Neural progenitor cell (in vitro differentiated cells): ENCODE measurements at regions not wholly inside any gene's neighbourhood (a gene's known extent, or its start where the extent isn't known, plus 50 kb on each side); places are given as distances from the start of the nearest gene placed in this dataset.

Experiments used
- DNase-seq: peaks from one replicate; pipeline ENCODE4 v3.0.0-alpha.2; 2016; ENCODE audit warnings: low spot score
- H2AFZ ChIP-seq: fragments of 200-600 bp; sonication (generic); replicated peaks from 2 replicates; pipeline ENCODE4 v1.6.1; 2016; ENCODE audit warnings: antibody characterized with exemption
- H3F3A ChIP-seq: fragments of 200-600 bp; sonication (generic); 2 replicates; pipeline ENCODE4 v1.6.1; 2016; ENCODE audit warnings: antibody characterized with exemption, low read depth
- H3K27ac ChIP-seq: fragments of 200-600 bp; sonication (generic); 2 replicates; pipeline ENCODE4 v1.5.1; 2016; ENCODE audit warnings: mild to moderate bottlenecking
- H3K27me3 ChIP-seq: fragments of 200-600 bp; sonication (generic); 2 replicates; pipeline ENCODE4 v1.6.1; 2016; ENCODE audit warnings: mild to moderate bottlenecking, moderate library complexity
- H3K36me3 ChIP-seq: fragments of 200-600 bp; sonication (generic); 2 replicates; pipeline ENCODE4 v1.5.1; 2016
- H3K4me1 ChIP-seq: fragments of 200-600 bp; sonication (generic); 2 replicates; pipeline ENCODE4 v1.6.1; 2016; ENCODE audit warnings: mixed run types
- H3K4me2 ChIP-seq: fragments of 200-600 bp; sonication (generic); 2 replicates; pipeline ENCODE4 v1.6.1; 2016
- H3K4me3 ChIP-seq: fragments of 200-600 bp; sonication (generic); 2 replicates; pipeline ENCODE4 v1.5.1; 2016
- H3K79me2 ChIP-seq: fragments of 200-600 bp; sonication (generic); 2 replicates; pipeline ENCODE4 v1.6.1; 2016; ENCODE audit warnings: low read depth
- H3K9ac ChIP-seq: fragments of 200-600 bp; sonication (generic); 2 replicates; pipeline ENCODE4 v1.6.1; 2016
- H3K9me3 ChIP-seq: fragments of 200-600 bp; sonication (generic); 2 replicates; pipeline ENCODE4 v1.5.1; 2016; ENCODE audit warnings: low read depth
- H4K20me1 ChIP-seq: fragments of 200-600 bp; sonication (generic); 2 replicates; pipeline ENCODE4 v1.6.1; 2016; ENCODE audit warnings: low read depth
- H3K27ac Mint-ChIP-seq: 3 replicates; pipeline ENCODE4 v1.8.0; 2021; ENCODE audit warnings: mixed read lengths
- H3K27me3 Mint-ChIP-seq: 2 replicates; pipeline ENCODE4 v1.8.0; 2022; ENCODE audit warnings: low read depth, mild to moderate bottlenecking, inconsistent platforms, moderate library complexity, mixed read lengths; ENCODE audit not compliant: insufficient read depth
- H3K36me3 Mint-ChIP-seq: 3 replicates; pipeline ENCODE4 v1.8.0; 2021; ENCODE audit warnings: mixed read lengths
- H3K4me1 Mint-ChIP-seq: 3 replicates; pipeline ENCODE4 v1.8.0; 2021; ENCODE audit warnings: mixed read lengths
- H3K4me3 Mint-ChIP-seq: 3 replicates; pipeline ENCODE4 v1.8.0; 2021; ENCODE audit warnings: mild to moderate bottlenecking, moderate library complexity, mixed read lengths
- H3K9me3 Mint-ChIP-seq: 3 replicates; pipeline ENCODE4 v1.8.0; 2020; ENCODE audit warnings: mixed read lengths
- CTCF ChIP-seq: fragments of 200-600 bp; sonication (generic); IDR thresholded peaks from 2 replicates; pipeline ENCODE4 v1.5.1; 2017; ENCODE audit warnings: antibody characterized with exemption, mild to moderate bottlenecking
- EZH2 ChIP-seq: fragments of 200-600 bp; sonication (generic); IDR thresholded peaks from 2 replicates; pipeline ENCODE4 v1.6.1; 2017; ENCODE audit warnings: antibody characterized with exemption, mild to moderate bottlenecking, moderate library complexity
- EZH2phosphoT487 ChIP-seq: fragments of 200-600 bp; sonication (generic); IDR thresholded peaks from 2 replicates; pipeline ENCODE4 v1.6.1; 2017; ENCODE audit warnings: antibody characterized with exemption

GRCh38 chr14:56413721-56414120 is 165.9 kb upstream of the TMEM260 start:
- Histone ChIP-seq H4K20me1 (no peaks in the 10 kb centered on the region), H3K27me3 (no peaks in the 10 kb centered on the region), H3K79me2 (no peaks in the 10 kb centered on the region), H3K4me1 (no peaks in the 10 kb centered on the region), H3K36me3 (no peaks in the 10 kb centered on the region), H3K4me2 (no peak overlapping the region), H2AFZ (no peak overlapping the region), H3F3A (no peaks in the 10 kb centered on the region), H3K9ac (no peak overlapping the region), H3K4me3 (no peak overlapping the region), H3K9me3 (no peaks in the 10 kb centered on the region), H3K27ac (no peak overlapping the region)
- Mint-ChIP-seq H3K4me3 (no peak overlapping the region), H3K4me1 (no peaks in the 10 kb centered on the region), H3K36me3 (no peaks in the 10 kb centered on the region), H3K27ac (no peak overlapping the region), H3K9me3 (peaks cover 2% of the 10 kb centered on the region), H3K27me3 (no peaks in the 10 kb centered on the region)
- TF ChIP-seq EZH2 = no peak
- no peak for TF ChIP-seq CTCF
- no peak for TF ChIP-seq EZH2phosphoT487
- DNase-seq = no peak

GRCh38 chr14:56414236-56414635 is 165.4 kb upstream of the TMEM260 start:
- H3K27ac ChIP-seq = no peak overlapping the region
- Mint-ChIP-seq H3K9me3 (peaks cover 2% of the 10 kb centered on the region), H3K4me3 (no peak overlapping the region), H3K4me1 (no peaks in the 10 kb centered on the region), H3K27ac (no peak overlapping the region), H3K27me3 (no peaks in the 10 kb centered on the region), H3K36me3 (no peaks in the 10 kb centered on the region)
- H3F3A ChIP-seq = no peaks in the 10 kb centered on the region
- no peak overlapping the region for H3K4me2 ChIP-seq
- H3K79me2 ChIP-seq = no peaks in the 10 kb centered on the region
- DNase-seq = no peak
- H3K4me3 ChIP-seq = no peak overlapping the region
- H2AFZ ChIP-seq = no peak overlapping the region
- no peaks in the 10 kb centered on the region for H3K9me3 ChIP-seq
- H4K20me1 ChIP-seq = no peaks in the 10 kb centered on the region
- no peaks in the 10 kb centered on the region for H3K4me1 ChIP-seq
- H3K36me3 ChIP-seq = no peaks in the 10 kb centered on the region
- H3K9ac ChIP-seq = no peak overlapping the region
- TF ChIP-seq CTCF (no peak), EZH2phosphoT487 (no peak), EZH2 (no peak)
- H3K27me3 ChIP-seq = no peaks in the 10 kb centered on the region

- Histone ChIP-seq H3K79me2 (no peaks in the 10 kb centered on the region), H3K9ac (no peak overlapping the region), H3K4me2 (no peak overlapping the region), H3K4me3 (no peak overlapping the region), H2AFZ (no peak overlapping the region), H4K20me1 (no peaks in the 10 kb centered on the region), H3K27me3 (no peaks in the 10 kb centered on the region), H3K36me3 (no peaks in the 10 kb centered on the region), H3K4me1 (no peaks in the 10 kb centered on the region), H3K9me3 (no peaks in the 10 kb centered on the region), H3F3A (no peaks in the 10 kb centered on the region), H3K27ac (no peak overlapping the region)
- Mint-ChIP-seq H3K4me1 (no peaks in the 10 kb centered on the region), H3K27me3 (no peaks in the 10 kb centered on the region), H3K36me3 (no peaks in the 10 kb centered on the region), H3K9me3 (no peaks in the 10 kb centered on the region), H3K27ac (no peak overlapping the region), H3K4me3 (no peak overlapping the region)
- DNase-seq = no peak
- TF ChIP-seq EZH2phosphoT487 (no peak), CTCF (no peak), EZH2 (no peak)
These were observed 163.4 kb upstream of the TMEM260 start for GRCh38 chr14:56416213-56416612.

- Histone ChIP-seq H3K27me3 (no peaks in the 10 kb centered on the region), H3K9me3 (no peaks in the 10 kb centered on the region), H2AFZ (no peak overlapping the region), H3K9ac (no peak overlapping the region), H3F3A (no peaks in the 10 kb centered on the region), H3K27ac (no peak overlapping the region), H3K36me3 (no peaks in the 10 kb centered on the region), H4K20me1 (no peaks in the 10 kb centered on the region), H3K4me1 (no peaks in the 10 kb centered on the region), H3K4me2 (no peak overlapping the region), H3K4me3 (no peak overlapping the region), H3K79me2 (no peaks in the 10 kb centered on the region)
- no peak for TF ChIP-seq EZH2
- TF ChIP-seq CTCF = no peak
- no peak for TF ChIP-seq EZH2phosphoT487
- Mint-ChIP-seq H3K27ac (no peak overlapping the region), H3K9me3 (no peaks in the 10 kb centered on the region), H3K4me3 (no peak overlapping the region), H3K27me3 (no peaks in the 10 kb centered on the region), H3K36me3 (peaks cover 2% of the 10 kb centered on the region), H3K4me1 (no peaks in the 10 kb centered on the region)
- DNase-seq = no peak
These were observed 162.4 kb upstream of the TMEM260 start for GRCh38 chr14:56417173-56417572.
